HG03571 (cell line): ENCODE measurements at regions not wholly inside any gene's neighbourhood (a gene's known extent, or its start where the extent isn't known, plus 50 kb on each side); places are given as distances from the start of the nearest gene placed in this dataset.

Experiments
- ATAC-seq: cut with Tn5 transposase; IDR thresholded peaks from one replicate; pipeline ENCODE4 v1.9.1; 2021; ENCODE audit not compliant: unreplicated experiment

DNA sequence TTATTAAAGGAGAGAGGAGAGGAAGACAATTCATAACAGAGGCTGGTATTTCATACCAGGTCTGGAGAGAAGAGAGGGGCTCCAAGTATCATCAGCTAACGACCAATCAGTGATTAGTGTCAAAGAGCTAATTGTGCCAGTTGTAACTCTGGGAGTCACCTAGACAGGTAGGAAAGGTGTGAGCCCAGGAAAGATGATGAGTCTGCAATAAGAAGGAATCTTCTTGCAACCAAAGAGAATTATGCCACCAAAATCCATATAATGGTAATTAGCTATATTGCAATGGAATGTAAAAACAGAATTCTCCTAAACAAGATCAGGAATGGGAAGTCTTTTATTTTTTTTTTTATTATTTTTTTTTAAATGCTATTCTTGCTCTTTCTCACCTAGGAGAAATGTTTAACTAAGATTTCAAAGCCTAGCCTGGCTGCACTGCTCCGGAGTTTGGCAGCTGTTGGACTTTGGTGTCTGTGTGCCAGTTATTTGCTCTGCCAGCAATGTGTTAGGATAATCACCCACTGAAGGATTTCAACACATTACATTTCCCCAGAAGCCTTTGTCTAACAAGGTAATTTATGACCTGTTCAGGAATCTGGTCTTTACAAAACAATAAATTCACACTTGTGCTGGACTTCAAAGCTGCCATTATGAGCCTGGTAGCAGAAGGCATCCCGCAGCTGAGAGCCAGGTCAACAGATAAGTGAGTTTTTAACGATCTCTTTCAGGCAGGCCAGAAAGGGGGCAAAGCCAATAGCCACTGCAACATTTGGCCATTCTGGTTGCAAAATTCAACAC is 89.4 kb downstream of the FOXB1 start:
- ATAC-seq: no peak

GRCh38 chr15:60095711-60096110 is 91.6 kb downstream of the FOXB1 start:
- ATAC-seq: no peak

DNA sequence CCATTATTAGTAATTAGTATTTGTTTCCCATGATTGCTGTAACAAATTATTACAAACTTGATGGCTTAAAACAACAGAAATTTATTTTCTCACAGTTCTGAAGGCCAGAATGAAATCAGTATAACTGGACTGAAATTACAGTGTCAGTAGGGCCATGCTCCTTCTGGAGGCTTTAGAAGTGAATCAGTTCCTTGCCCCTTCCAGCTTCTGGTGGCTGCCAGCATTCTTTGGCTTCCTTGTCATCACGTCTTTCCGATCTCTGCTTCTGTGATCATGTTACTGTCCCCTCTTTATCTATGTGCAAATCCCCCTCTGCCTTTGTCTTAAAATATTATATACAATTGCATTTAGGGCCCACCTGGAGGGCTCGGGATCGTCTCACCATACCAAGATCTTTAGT is 92.0 kb downstream of the FOXB1 start:
- ATAC-seq: no peak

- no peak for ATAC-seq
Measured at GRCh38 chr15:60101416-60101815, 97.3 kb downstream of the FOXB1 start.

DNA sequence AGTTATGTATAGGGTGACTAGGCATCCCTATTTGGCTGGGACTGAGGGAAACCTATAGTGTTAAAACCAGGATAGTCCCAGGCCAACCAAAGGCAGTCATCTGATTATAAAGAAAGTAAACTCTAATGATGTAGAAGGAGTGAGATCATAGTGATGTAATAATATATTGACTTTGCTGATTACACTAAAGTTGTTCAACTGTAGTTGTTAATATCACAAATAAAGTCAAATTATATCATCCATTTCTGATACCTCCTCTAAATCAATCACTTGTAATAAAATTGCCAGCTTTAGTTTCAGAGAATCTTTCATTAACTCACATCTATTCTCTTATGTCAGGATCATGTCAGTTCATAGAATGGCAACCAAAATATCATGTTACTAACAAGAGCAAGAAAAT is 98.6 kb downstream of the FOXB1 start:
- ATAC-seq: no peak

GRCh38 chr15:60110909-60111308 is 106.8 kb downstream of the FOXB1 start:
- ATAC-seq: no peak

GRCh38 chr15:60115579-60116380 is 111.7 kb downstream of the FOXB1 start:
- ATAC-seq: no peak

- ATAC-seq: no peak
Measured at GRCh38 chr15:60116456-60117089, 112.5 kb downstream of the FOXB1 start.

GRCh38 chr15:60118146-60118545 is 114.0 kb downstream of the FOXB1 start:
- ATAC-seq: no peak

DNA sequence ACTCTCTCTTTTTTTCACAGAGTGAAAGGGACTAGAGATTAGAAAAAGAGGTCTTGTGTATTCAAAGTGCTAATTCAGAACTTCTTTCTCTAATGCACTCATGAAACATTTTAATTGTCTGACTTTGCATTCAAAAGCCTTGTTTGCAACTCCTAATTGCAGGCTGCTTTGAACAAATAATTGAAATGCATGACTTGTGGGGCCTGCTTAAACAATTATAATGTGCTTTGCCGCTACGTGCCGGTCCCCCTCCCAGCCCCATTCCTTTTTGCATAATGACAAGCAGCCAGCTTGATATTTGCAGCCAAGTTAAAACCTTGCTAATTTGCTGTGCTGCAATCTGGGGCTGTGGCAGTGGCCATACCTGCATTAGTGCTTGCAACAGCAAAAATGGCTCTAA is 114.5 kb downstream of the FOXB1 start:
- no peak for ATAC-seq

GRCh38 chr15:60119101-60119500 is 115.0 kb downstream of the FOXB1 start:
- no peak for ATAC-seq

GRCh38 chr15:60120100-60120499 is 116.0 kb downstream of the FOXB1 start:
- ATAC-seq: no peak

DNA sequence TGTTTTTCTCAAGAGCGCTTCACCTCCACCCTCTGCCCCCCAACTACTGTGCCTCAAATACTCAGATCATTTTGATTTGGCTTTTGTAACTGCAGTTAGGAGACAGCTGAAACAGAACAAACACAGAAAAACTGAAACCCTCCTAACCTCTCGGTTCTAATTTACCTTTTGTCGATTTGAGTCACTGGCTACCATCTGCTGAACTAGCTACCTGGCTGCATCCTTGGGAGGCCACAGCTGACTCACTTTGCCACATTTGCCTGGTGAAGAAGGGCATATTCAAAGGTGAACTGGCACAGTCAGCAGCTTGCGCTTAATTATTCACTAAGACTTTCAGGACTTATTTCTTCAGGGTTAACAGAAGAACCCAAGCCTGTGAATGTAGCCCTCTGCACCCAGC is 117.7 kb downstream of the FOXB1 start:
- ATAC-seq: no peak

- no peak for ATAC-seq
Measured at GRCh38 chr15:60122691-60123090, 118.6 kb downstream of the FOXB1 start.

GRCh38 chr15:60124460-60125070 is 120.5 kb downstream of the FOXB1 start:
- ATAC-seq: no peak

DNA sequence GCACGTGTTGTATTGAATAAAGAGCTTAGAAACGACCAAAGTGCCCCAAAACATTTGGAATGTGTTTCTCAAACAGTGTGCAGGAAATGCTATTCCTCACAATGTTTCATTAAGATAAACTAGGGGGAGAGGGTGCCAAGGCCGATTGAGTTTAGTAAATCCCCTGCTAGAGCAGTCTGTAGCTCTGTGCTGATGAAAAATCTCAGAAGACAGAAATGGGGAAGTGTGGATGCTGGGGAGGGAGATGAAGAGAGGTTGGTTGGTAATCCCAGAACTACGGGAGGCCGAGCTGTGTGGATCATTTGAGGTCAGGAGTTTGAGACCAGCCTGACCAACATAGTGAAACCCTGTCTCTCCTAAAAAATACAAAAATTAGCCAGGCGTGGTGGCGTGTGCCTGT is 121.2 kb downstream of the FOXB1 start:
- ATAC-seq: no peak

GRCh38 chr15:60126200-60126599 is 122.1 kb downstream of the FOXB1 start:
- ATAC-seq: no peak

GRCh38 chr15:60126661-60127060 is 122.5 kb downstream of the FOXB1 start:
- ATAC-seq: no peak

GRCh38 chr15:60128000-60128376 is 123.9 kb downstream of the FOXB1 start:
- ATAC-seq: no peak

DNA sequence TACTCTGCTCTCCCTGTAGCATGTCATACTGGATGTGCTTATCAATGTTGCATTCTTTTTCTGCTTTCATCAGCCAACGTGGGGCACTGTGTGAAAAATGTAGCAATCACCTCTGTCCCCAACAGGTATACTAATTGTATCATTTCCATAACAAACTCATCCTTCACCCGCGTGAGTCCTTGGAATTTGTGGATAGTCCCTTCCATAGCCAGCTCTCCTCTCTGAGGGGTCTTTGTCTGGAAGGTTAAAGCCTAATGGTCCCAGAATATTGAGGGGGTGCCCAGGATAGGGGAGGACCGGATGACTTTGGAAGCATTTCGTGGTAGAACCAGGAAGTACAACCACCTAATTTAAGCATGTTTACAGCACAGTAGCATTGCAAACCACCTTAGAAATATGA is 124.6 kb downstream of the FOXB1 start:
- ATAC-seq: no peak

- no peak for ATAC-seq
Measured at GRCh38 chr15:60130398-60130797, 126.3 kb downstream of the FOXB1 start.

DNA sequence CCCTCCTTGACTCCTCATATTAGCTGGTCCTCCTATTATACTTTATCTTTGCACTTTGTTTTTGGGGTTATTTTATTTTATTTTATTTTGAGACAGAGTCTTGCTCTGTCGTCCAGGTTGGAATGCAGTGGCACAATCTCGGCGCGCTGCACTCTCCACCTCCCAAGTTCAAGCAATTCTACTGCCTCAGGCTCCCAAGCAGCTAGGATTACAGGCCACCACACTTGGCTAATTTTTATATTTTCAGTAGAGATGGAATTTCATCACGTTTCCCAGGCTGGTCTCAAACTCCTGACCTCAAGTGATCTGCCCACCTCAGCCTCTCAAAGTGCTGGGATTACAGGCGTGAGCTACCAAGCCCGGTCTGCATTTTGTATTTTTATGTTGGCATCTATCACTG is 126.7 kb downstream of the FOXB1 start:
- ATAC-seq: no peak
